ENCODE measurements at regions not wholly inside any gene's neighbourhood (a gene's known extent, or its start where the extent isn't known, plus 50 kb on each side); places are given as distances from the start of the nearest gene placed in this dataset.
"Not testable (repeated sequence)": the region's sequence is repeated elsewhere in the genome, so short reads cannot be mapped to it uniquely, and the experiment has no call there.

GRCh38 chr22:48303369-48303725, 1524.3 kb downstream of the BRD1 start:
- DNase-seq (ENCODE audit: low read depth in 4 of 4, low spot score in 2 of 4), result no peak

- no peak for DNase-seq (ENCODE audit: low read depth in 4 of 4, low spot score in 2 of 4)
These were observed 1524.9 kb downstream of the BRD1 start for GRCh38 chr22:48302657-48303368.

GRCh38 chr22:48301908-48302307, 1525.8 kb downstream of the BRD1 start:
- no peak for DNase-seq (ENCODE audit: low read depth in 4 of 4, low spot score in 2 of 4)

- DNase-seq (ENCODE audit: low read depth in 4 of 4, low spot score in 2 of 4), result no peak
These were observed 1526.3 kb downstream of the BRD1 start for GRCh38 chr22:48301421-48301820.

- DNase-seq (ENCODE audit: low read depth in 4 of 4, low spot score in 2 of 4), result no peak
These were observed 1526.8 kb downstream of the BRD1 start for GRCh38 chr22:48300877-48301276.

- DNase-seq (ENCODE audit: low read depth in 4 of 4, low spot score in 2 of 4), result no peak
These were observed 1527.9 kb downstream of the BRD1 start for GRCh38 chr22:48299801-48300200.

GRCh38 chr22:48299124-48299523, 1528.5 kb downstream of the BRD1 start:
- no peak for DNase-seq (ENCODE audit: low read depth in 4 of 4, low spot score in 2 of 4)

- no peak for DNase-seq (ENCODE audit: low read depth in 4 of 4, low spot score in 2 of 4)
These were observed 1530.4 kb downstream of the BRD1 start for GRCh38 chr22:48297296-48297695.

GRCh38 chr22:48289954-48290353, 1527.5 kb downstream of the TBC1D22A start:
- not testable (repeated sequence) for DNase-seq (ENCODE audit: low read depth in 4 of 4, low spot score in 2 of 4)

GRCh38 chr22:48288376-48288940, 1526.0 kb downstream of the TBC1D22A start:
- no peak for DNase-seq (ENCODE audit: low read depth in 4 of 4, low spot score in 2 of 4)

- DNase-seq (ENCODE audit: low read depth in 4 of 4, low spot score in 2 of 4), result no peak
These were observed 1524.6 kb downstream of the TBC1D22A start for GRCh38 chr22:48287031-48287430.

GRCh38 chr22:48284671-48285070, 1522.2 kb downstream of the TBC1D22A start:
- no peak for DNase-seq (ENCODE audit: low read depth in 4 of 4, low spot score in 2 of 4)

GRCh38 chr22:48282804-48283203, 1520.4 kb downstream of the TBC1D22A start:
- DNase-seq (ENCODE audit: low read depth in 4 of 4, low spot score in 2 of 4), result no peak

- no peak for DNase-seq (ENCODE audit: low read depth in 4 of 4, low spot score in 2 of 4)
These were observed 1517.0 kb downstream of the TBC1D22A start for GRCh38 chr22:48279461-48279756.

GRCh38 chr22:48278620-48279460, 1516.4 kb downstream of the TBC1D22A start:
- no peak for DNase-seq (ENCODE audit: low read depth in 4 of 4, low spot score in 2 of 4)

GRCh38 chr22:48277868-48278581, 1515.6 kb downstream of the TBC1D22A start:
- DNase-seq (ENCODE audit: low read depth in 4 of 4, low spot score in 2 of 4), result no peak

GRCh38 chr22:48276994-48277867, 1514.8 kb downstream of the TBC1D22A start:
- no peak for DNase-seq (ENCODE audit: low read depth in 4 of 4, low spot score in 2 of 4)

- DNase-seq (ENCODE audit: low read depth in 4 of 4, low spot score in 2 of 4), result no peak
These were observed 1513.0 kb downstream of the TBC1D22A start for GRCh38 chr22:48275412-48275811.

GRCh38 chr22:48270731-48271130, 1508.3 kb downstream of the TBC1D22A start:
- DNase-seq (ENCODE audit: low read depth in 4 of 4, low spot score in 2 of 4), result no peak

All from left renal cortex interstitium (tissue), 4 donors.